ENCODE measurements at regions not wholly inside any gene's neighbourhood (a gene's known extent, or its start where the extent isn't known, plus 50 kb on each side); places are given as distances from the start of the nearest gene placed in this dataset.
A peak's percentile ranks its signal among the peaks of the same experiment; 100 is the strongest.

DNA sequence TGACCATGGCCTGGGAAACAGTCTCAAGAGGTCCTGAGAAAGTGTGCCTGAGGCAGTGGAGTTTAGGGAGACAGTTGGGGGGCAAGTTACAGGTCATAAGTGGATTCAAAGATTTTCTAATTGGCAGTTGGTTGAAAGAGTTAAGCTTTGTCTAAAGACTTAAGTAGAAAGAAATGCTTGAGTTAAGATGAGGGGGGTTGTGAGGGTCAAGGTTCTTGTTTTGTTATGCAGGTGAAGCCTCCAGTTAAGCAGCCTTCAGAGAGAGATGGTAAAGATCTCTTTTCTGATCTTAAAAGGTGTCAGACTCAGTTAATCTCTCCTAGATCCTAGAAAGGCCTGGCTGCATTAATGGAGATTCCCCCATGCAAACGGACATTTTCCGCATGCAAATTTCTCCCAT is 356.3 kb upstream of the C2CD4B start:
- peaks cover 25% of the 10 kb centered on the region for H3K4me1 ChIP-seq (ENCODE audit: insufficient read depth, low read length)
- peak overlapping the region; percentile 35; the same call in 1 of the 2 replicates for H3K9ac ChIP-seq (ENCODE audit: low read depth, low read length)
- H3K9me3 ChIP-seq (ENCODE audit: insufficient read depth, low read depth, low read length) = no peaks in the 10 kb centered on the region
- H3K36me3 ChIP-seq (ENCODE audit: insufficient read depth, low read depth, low read length) = no peaks in the 10 kb centered on the region
- H3K27me3 ChIP-seq (ENCODE audit: insufficient read depth, low read length) = no peaks in the 10 kb centered on the region
- peak overlapping the region; percentile 36 for H3K4me3 ChIP-seq (ENCODE audit: low read length)
- H3K27ac ChIP-seq (ENCODE audit: low read length) = peak overlapping the region; percentile 20

DNA sequence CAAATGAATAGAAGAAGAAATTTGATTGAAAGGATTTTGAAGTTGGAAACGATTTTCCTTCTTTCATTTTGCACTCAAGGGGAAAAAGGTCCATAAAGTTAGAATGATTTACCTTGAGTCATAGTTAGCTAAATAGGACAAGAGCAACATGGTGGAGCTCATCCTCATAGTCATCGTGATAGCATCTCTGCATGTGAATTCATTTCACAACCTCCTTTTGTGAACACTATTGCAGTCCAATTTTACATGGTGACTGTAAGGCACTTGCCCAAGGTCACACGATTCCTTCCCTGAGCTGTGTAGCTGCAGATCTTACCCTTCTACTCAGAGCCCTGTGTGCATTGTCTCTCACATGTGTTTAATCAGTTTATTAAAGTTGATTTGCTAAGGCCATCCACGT is 359.8 kb upstream of the C2CD4B start:
- Histone ChIP-seq H3K27me3 (ENCODE audit: insufficient read depth, low read length) (no peaks in the 10 kb centered on the region), H3K9ac (ENCODE audit: low read depth, low read length) (no peak overlapping the region), H3K4me3 (ENCODE audit: low read length) (no peak overlapping the region), H3K4me1 (ENCODE audit: insufficient read depth, low read length) (peaks cover 25% of the 10 kb centered on the region), H3K36me3 (ENCODE audit: insufficient read depth, low read depth, low read length) (no peaks in the 10 kb centered on the region), H3K9me3 (ENCODE audit: insufficient read depth, low read depth, low read length) (no peaks in the 10 kb centered on the region), H3K27ac (ENCODE audit: low read length) (no peak overlapping the region)

DNA sequence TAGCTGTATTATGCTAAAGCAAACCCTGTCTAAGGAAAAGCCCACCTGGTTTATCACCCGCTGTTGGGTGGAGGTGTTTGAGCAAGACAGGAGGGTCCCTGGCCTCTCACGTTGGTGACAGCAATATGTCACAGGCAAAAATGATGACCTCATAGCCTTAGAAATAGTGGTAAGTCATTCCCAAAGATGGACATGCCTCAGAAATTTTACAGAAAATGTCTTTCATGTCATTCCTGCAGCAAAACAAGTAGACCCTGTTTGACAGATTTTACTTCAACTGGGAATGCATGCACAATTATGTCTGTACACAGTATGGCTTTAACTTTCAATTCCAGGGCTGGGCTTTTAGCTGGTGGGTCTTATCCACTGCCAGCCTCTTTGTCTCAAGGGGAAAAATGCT is 362.3 kb upstream of the C2CD4B start:
- Histone ChIP-seq H3K36me3 (ENCODE audit: insufficient read depth, low read depth, low read length) (no peaks in the 10 kb centered on the region), H3K27ac (ENCODE audit: low read length) (no peak overlapping the region), H3K4me3 (ENCODE audit: low read length) (no peak overlapping the region), H3K9me3 (ENCODE audit: insufficient read depth, low read depth, low read length) (no peaks in the 10 kb centered on the region), H3K27me3 (ENCODE audit: insufficient read depth, low read length) (no peaks in the 10 kb centered on the region), H3K4me1 (ENCODE audit: insufficient read depth, low read length) (peaks cover 5% of the 10 kb centered on the region; the same call in 1 of the 2 replicates), H3K9ac (ENCODE audit: low read depth, low read length) (no peak overlapping the region)

DNA sequence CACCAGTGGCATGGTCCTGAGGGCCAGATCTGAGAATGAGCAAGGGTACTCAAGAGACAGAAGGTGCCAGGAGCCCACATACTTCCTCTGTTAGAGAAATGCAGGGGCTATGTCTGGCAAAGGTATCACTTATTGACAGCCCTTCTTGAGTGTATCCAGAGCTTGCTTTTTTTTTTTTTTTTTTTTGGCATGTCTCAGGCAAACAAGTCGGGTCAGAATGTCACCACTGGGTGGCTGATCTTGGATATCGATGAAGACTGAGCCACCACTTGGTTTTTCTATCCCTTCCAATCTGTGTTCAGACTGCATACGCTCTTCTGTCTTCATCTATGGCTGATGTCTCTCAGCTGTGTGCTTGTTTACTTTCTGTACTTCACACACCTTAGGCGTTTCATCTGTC is 363.4 kb upstream of the C2CD4B start:
- H3K9me3 ChIP-seq (ENCODE audit: insufficient read depth, low read depth, low read length) = no peaks in the 10 kb centered on the region
- no peak overlapping the region for H3K27ac ChIP-seq (ENCODE audit: low read length)
- no peaks in the 10 kb centered on the region for H3K27me3 ChIP-seq (ENCODE audit: insufficient read depth, low read length)
- H3K36me3 ChIP-seq (ENCODE audit: insufficient read depth, low read depth, low read length) = no peaks in the 10 kb centered on the region
- no peaks in the 10 kb centered on the region for H3K4me1 ChIP-seq (ENCODE audit: insufficient read depth, low read length)
- H3K9ac ChIP-seq (ENCODE audit: low read depth, low read length) = no peak overlapping the region
- H3K4me3 ChIP-seq (ENCODE audit: low read length) = no peak overlapping the region

DNA sequence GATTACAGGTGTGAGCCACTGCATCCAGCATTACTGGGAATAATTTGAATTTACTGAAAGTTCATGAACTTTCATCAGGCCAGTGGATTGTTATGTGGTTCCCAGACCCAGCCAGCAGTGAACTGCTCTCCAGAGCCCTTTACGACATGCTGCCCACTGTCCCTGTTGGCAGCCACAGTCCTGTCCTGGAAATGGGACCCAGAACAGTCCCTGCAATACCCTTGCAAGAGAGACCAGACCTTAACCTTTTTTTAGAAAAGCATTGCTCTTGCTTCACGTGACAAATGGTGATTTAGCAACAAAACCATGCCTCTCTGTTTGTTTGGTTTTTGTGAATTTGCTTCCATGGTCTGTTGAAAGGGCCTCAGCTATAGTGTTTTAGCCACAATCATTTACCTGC is 367.3 kb upstream of the C2CD4B start:
- no peaks in the 10 kb centered on the region for H3K4me1 ChIP-seq (ENCODE audit: insufficient read depth, low read length)
- no peak overlapping the region for H3K9ac ChIP-seq (ENCODE audit: low read depth, low read length)
- no peak overlapping the region for H3K27ac ChIP-seq (ENCODE audit: low read length)
- H3K4me3 ChIP-seq (ENCODE audit: low read length) = no peak overlapping the region
- no peaks in the 10 kb centered on the region for H3K9me3 ChIP-seq (ENCODE audit: insufficient read depth, low read depth, low read length)
- no peaks in the 10 kb centered on the region for H3K27me3 ChIP-seq (ENCODE audit: insufficient read depth, low read length)
- H3K36me3 ChIP-seq (ENCODE audit: insufficient read depth, low read depth, low read length) = no peaks in the 10 kb centered on the region

DNA sequence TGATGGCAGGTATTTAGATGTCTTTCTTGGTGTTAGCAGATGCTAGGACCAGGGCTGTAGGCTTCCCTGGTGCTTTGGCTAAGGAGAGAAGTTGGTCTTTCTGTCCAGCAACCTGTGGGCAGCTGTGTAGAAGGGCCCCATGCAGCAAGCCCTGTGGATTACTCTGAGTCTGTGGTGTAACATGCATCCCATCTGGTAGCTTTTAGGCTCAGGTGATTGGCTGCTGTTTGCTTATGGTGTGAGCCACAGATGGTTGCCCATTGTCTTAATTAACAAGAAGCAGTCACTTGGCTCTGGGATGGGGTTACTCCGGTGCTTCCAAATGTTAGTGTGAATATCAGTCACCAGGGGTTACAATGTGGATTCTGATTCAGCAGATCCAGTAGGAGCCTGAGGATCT is 368.6 kb upstream of the C2CD4B start:
- H3K27ac ChIP-seq (ENCODE audit: low read length) = no peak overlapping the region
- no peaks in the 10 kb centered on the region for H3K4me1 ChIP-seq (ENCODE audit: insufficient read depth, low read length)
- no peak overlapping the region for H3K9ac ChIP-seq (ENCODE audit: low read depth, low read length)
- no peaks in the 10 kb centered on the region for H3K36me3 ChIP-seq (ENCODE audit: insufficient read depth, low read depth, low read length)
- H3K9me3 ChIP-seq (ENCODE audit: insufficient read depth, low read depth, low read length) = no peaks in the 10 kb centered on the region
- H3K27me3 ChIP-seq (ENCODE audit: insufficient read depth, low read length) = no peaks in the 10 kb centered on the region
- no peak overlapping the region for H3K4me3 ChIP-seq (ENCODE audit: low read length)

DNA sequence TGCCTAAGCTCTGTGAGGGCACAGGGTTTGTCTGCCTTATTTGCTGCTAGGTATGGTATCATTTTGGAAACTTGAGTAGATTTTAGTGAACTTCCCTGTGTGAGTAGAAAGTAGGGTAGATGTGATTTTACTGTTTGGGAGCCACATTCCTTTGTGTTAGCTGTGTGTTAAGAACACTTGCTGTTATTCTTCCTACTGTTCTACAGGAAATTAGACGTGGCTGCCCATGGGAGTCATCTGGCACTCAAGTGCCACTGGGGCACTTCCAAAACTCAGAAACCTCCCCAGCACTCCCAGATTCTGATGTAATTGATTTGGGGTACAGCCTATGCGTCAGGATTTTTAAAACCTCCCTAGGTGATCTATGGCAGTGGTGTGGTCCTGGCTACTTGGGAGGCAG is 369.9 kb upstream of the C2CD4B start:
- Histone ChIP-seq H3K27ac (ENCODE audit: low read length) (no peak overlapping the region), H3K9me3 (ENCODE audit: insufficient read depth, low read depth, low read length) (no peaks in the 10 kb centered on the region), H3K36me3 (ENCODE audit: insufficient read depth, low read depth, low read length) (no peaks in the 10 kb centered on the region), H3K9ac (ENCODE audit: low read depth, low read length) (no peak overlapping the region), H3K4me3 (ENCODE audit: low read length) (no peak overlapping the region), H3K27me3 (ENCODE audit: insufficient read depth, low read length) (no peaks in the 10 kb centered on the region), H3K4me1 (ENCODE audit: insufficient read depth, low read length) (no peaks in the 10 kb centered on the region)

DNA sequence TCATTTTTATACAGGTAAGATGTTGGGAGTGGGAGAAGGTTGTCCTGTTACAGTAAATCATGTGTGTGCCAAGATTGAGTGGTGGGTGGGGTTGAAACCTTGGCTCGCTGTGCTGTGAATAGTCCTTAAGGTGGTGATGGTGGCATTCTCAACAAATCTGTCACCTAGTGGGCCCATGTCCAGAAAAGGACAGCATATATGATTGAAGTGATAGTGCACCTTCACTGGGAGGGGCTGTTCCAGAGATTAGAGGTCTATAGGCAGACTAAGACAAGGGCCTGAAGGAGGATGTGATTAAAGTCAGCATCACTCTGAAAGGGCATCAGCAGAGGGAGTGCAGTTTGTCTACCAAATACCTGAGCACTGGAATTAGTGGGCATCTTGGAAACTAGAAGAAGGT is 374.2 kb upstream of the C2CD4B start:
- no peaks in the 10 kb centered on the region for H3K9me3 ChIP-seq (ENCODE audit: insufficient read depth, low read depth, low read length)
- no peak overlapping the region for H3K9ac ChIP-seq (ENCODE audit: low read depth, low read length)
- no peak overlapping the region for H3K27ac ChIP-seq (ENCODE audit: low read length)
- H3K4me3 ChIP-seq (ENCODE audit: low read length) = no peak overlapping the region
- no peaks in the 10 kb centered on the region for H3K4me1 ChIP-seq (ENCODE audit: insufficient read depth, low read length)
- no peaks in the 10 kb centered on the region for H3K27me3 ChIP-seq (ENCODE audit: insufficient read depth, low read length)
- no peaks in the 10 kb centered on the region for H3K36me3 ChIP-seq (ENCODE audit: insufficient read depth, low read depth, low read length)

DNA sequence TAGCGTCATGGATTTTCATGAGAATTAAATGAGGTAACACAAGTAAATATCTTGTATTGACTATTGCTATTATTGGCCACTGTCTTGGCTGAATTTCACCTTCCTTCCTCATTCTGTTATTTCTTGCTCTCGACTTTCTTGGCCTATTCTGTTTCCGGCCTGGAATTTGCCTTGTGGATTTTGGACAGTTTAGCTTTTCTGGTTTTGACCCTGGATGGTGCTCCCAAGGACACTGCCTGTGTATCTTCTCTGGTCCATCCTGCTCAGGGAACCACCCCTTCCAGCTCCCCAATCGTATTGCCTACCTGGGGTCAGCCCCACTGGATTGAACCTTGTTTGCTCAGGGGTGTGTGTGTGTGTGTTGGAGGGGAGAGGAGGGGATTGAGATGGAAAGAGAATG is 376.2 kb upstream of the C2CD4B start:
- Histone ChIP-seq H3K4me1 (ENCODE audit: insufficient read depth, low read length) (no peaks in the 10 kb centered on the region), H3K36me3 (ENCODE audit: insufficient read depth, low read depth, low read length) (no peaks in the 10 kb centered on the region), H3K27me3 (ENCODE audit: insufficient read depth, low read length) (no peaks in the 10 kb centered on the region), H3K27ac (ENCODE audit: low read length) (no peak overlapping the region), H3K9ac (ENCODE audit: low read depth, low read length) (no peak overlapping the region), H3K9me3 (ENCODE audit: insufficient read depth, low read depth, low read length) (no peaks in the 10 kb centered on the region), H3K4me3 (ENCODE audit: low read length) (no peak overlapping the region)

DNA sequence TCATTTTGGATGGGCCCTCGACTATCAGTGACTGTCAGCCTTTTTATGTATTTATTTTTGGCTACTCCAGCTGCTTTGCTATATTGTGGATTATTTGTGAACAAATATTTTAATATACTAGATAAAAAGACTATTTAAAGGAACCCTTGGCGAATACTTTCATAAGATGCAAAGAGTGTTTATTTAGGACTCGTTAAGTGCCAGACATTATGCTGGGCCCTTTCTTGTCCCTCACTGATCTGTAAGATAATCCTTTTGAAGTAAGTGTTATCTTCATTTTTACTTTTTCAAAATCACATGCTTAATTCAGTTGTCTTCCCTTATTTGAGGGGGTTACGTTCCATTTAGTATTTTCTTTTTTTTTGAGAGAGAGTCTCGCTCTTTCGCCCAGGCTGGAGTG is 376.8 kb upstream of the C2CD4B start:
- Histone ChIP-seq H3K27me3 (ENCODE audit: insufficient read depth, low read length) (no peaks in the 10 kb centered on the region), H3K4me3 (ENCODE audit: low read length) (no peak overlapping the region), H3K9me3 (ENCODE audit: insufficient read depth, low read depth, low read length) (no peaks in the 10 kb centered on the region), H3K4me1 (ENCODE audit: insufficient read depth, low read length) (no peaks in the 10 kb centered on the region), H3K27ac (ENCODE audit: low read length) (no peak overlapping the region), H3K36me3 (ENCODE audit: insufficient read depth, low read depth, low read length) (no peaks in the 10 kb centered on the region), H3K9ac (ENCODE audit: low read depth, low read length) (no peak overlapping the region)

DNA sequence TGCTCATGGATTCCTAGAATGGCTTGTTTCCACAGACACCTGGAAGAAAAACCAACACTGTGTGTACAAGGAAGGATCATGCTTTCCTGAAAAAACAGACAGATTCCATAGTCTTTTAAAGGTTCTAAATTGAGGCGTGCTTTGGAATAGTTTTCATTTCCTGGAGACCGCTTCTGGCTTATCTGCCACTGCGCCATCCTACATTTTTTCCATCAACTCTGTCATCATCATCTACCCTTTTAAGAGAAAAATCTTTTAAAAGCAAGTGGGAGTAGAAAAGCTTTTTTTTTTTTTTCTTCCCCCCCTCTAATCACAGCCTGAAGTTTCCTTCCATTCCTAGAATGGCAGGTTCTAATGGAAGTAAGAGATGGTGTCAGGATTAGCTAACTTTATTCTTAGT is 379.4 kb upstream of the C2CD4B start:
- Histone ChIP-seq H3K27ac (ENCODE audit: low read length) (no peak overlapping the region), H3K36me3 (ENCODE audit: insufficient read depth, low read depth, low read length) (no peaks in the 10 kb centered on the region), H3K9me3 (ENCODE audit: insufficient read depth, low read depth, low read length) (no peaks in the 10 kb centered on the region), H3K4me1 (ENCODE audit: insufficient read depth, low read length) (no peaks in the 10 kb centered on the region), H3K9ac (ENCODE audit: low read depth, low read length) (no peak overlapping the region), H3K27me3 (ENCODE audit: insufficient read depth, low read length) (no peaks in the 10 kb centered on the region), H3K4me3 (ENCODE audit: low read length) (no peak overlapping the region)

DNA sequence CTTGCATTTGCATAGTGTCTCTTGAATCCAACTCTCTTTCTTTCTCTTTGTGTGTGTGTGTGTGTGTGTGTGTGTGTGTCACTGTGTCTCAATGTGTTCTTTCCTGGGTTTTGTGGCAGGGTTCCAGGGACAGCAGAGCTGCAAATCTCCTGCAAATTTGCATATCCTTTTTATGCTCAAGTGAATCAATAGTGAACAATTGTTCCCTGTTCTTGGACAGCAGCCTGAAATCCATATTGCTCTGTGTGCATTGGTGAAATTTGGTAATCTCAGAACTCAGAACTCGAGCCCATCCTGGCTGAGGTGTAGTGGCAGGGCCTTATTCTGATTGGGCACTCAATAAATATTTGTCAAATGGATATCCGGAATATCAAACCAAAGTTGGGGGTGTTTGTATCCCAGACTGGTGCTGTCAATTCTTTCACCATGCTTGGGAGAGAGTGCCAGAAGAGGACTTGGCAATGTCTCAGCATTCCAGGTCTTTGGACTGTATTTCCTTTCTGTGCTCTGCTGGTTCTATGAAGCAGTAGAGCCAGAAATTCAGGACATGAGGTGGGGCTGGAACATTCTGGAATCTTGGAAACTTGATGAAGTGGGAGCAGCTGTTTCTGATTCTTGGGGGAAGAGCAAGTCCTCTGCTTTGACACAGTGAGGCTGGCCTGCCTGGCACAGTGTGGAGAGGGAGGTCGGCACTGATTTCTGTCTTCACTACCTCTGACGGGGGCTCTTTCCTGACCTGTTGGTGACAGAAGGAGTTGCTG is 380.6 kb upstream of the C2CD4B start:
- H3K27ac ChIP-seq (ENCODE audit: low read length) = no peak overlapping the region
- H3K36me3 ChIP-seq (ENCODE audit: insufficient read depth, low read depth, low read length) = no peaks in the 10 kb centered on the region
- H3K9ac ChIP-seq (ENCODE audit: low read depth, low read length) = no peak overlapping the region
- H3K27me3 ChIP-seq (ENCODE audit: insufficient read depth, low read length) = no peaks in the 10 kb centered on the region
- no peak overlapping the region for H3K4me3 ChIP-seq (ENCODE audit: low read length)
- no peaks in the 10 kb centered on the region for H3K9me3 ChIP-seq (ENCODE audit: insufficient read depth, low read depth, low read length)
- no peaks in the 10 kb centered on the region for H3K4me1 ChIP-seq (ENCODE audit: insufficient read depth, low read length)

Measured in iPS-20b (cell line).